C1 segment of cervical spinal cord (tissue), 14 donors: ENCODE measurements at regions not wholly inside any gene's neighbourhood (a gene's known extent, or its start where the extent isn't known, plus 50 kb on each side); places are given as distances from the start of the nearest gene placed in this dataset.

Experiments used
- DNase-seq, 14 donors: peaks; one replicate each; lab custom pipeline; 2025; lab: John Stamatoyannopoulos, UW

DNA sequence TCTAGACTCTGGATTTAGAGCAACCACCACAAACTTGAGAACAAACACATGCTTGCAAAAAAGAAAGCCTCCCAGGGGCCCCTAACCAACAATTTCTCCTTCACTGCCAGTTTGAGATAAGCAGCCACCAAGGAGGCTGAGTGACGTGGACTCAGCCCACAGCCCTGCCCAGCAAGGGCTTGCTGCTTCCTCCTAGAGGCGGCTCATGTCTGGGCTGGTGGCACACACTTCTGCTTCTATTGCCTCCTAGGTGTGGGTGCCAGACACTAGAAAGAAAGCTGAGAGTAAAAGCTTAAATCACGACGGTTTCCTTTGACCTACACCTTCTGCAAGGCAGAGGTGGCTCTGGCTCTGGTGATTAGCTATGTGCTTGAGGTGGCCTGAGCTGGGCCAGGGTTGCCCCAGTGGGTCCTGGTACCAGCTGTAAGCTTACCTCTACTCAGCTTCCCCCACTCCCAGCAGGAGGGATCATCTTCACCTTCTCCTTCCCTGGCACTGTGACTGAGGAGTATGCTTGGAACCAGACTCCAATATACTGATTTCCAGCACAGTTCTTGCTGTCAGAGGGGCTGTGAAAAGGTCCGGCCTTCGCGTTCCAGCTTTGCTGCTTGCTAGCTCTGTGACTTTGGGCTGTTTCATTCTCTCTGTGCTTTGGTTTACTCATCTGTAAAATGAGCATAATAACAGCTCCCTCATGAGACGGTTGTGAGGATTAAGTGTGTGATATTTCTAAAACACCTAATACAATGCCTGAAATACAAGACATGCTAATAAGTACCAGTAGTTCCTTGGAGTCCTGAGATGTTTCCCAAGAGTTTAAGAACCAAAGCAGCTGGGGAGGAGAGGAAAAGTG, 89.7 kb upstream of the PARP11 start:
- DNase-seq, result peak in 1 of 14 donors; percentile 5

DNA sequence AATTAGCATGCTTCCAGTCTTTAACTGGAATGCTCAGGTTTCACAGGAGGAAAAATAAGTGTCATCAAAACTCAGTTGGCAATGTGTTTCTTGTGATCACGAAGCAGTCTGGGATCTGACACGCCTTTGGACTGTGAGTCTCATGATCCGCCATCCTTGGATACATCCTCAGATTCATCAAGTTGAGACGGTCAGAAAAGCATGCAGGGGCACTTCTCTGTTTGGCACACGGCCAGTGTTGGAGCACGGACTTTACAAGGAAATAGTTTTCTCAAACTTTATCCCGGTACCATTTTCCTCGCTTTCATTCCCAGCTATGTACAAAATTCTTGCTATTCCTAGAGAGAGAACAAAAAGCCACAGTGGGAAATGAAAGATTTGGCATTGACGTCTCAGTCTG, 88.4 kb upstream of the PARP11 start:
- DNase-seq, result no peak

DNA sequence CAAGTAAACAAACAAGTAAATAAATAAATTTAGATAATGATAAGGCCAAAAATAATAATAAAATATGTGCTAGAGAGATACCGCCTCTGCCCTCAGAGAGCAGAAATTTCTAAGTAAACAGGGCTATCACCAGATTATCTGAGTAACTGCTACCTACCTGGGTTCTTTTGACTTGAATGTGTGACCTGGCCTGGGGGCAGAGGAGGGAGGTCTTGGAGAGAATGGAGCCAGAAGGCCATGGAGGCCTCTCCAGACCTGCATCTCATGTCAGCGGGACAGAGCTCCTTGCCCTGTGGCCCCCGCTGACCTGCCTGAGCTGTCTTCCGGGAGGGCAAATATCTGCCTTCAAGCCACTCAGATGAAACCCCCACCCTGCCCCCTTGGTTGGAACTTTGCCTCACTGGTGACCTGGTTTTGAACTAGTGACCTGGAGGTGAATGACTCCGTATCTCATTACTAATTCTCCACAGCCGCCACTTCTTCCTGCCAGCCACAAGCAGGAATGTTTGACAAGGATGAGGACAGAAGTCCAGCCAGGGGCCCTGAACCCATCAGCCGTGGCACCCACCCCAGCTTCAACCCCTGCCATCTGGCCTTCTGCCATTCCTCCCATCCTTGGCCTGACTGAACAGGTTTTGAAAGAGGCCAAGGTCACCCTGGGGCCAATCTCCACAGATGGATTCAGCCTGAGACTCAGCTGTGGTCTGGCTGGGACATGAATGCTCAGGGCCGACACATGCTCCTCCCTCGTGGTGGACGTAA, 86.8 kb upstream of the PARP11 start:
- no peak for DNase-seq

DNA sequence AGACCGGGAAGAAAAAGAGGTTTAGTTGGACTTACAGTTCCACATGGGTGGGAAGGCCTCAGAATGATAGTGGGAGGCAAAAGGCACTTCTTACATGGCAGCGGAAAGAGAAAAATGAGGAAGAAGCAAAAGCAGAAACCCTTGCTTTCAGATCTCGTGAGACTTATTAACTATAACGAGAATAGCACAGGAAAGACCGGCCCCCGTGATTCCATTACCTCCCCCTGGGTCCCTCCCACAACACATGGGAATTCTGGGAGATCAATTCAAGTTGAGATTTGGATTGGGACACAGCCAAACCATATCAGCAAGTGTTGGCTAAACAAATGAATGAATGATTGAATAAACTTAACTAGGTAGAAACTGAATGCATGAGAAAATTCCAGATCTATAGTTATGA, 85.3 kb upstream of the PARP11 start:
- no peak for DNase-seq

DNA sequence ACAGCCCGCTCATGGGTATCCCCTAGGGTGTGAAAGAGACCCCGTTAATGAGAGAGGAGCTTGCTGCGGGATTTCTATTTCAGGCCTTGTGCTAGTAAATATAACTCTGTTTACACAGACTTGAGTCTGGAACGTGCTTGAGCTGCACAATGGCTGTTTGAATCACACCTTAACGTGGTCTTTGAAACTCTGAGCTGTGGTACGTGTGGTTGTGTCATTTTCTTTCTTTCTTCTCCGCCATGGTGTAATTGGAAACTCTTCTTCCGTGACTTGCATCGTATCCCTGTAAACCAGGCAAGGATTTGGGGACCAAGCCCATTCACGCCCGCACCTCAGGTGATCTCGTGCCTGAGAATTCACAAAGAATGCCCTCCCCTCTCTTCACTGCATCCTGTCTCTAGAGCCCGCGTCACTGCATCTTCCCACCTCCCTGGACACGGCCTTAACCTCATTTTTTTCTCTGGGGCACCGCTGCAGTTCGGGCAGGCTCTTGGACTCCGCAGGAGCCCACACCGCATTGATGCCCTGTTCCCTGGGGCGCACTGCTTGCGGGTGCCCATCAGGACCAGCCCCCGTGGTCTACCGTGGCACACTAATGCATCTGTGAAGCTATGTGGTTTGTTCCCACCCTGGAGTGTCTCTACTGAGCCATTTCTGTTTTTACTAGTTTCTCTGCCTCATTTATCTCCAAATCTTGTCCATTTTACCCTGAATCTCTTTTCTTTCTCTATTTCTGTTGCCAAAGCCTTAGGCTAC, 78.4 kb upstream of the PARP11 start:
- no peak for DNase-seq

DNA sequence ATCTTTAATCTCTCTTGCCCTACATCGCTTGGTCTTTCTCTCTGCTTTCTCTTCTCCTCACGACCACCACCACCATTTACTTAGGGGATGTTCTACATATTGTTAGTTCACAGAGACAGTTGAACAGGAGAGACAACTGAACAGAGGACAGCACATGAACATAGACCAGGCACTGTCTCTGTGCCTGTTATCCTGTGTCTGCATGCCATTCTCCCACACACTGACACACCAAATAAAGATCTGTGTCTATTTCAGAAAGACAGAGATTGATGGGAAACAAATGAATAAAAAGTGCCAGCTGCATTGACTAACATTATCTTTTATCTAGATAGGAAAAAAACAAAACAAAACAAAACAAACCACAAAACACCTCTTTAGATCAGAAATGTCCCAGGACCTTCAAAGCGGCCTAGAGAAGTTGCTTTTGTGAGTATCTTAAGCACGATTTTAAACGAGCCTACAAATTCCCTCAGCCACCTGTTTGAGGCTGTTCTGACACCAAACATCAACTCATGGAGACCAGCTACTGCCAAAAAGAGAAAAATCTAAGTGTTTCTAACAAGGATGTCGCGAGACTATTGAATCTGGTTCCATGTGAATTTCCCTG, 77.6 kb upstream of the PARP11 start:
- no peak for DNase-seq

DNA sequence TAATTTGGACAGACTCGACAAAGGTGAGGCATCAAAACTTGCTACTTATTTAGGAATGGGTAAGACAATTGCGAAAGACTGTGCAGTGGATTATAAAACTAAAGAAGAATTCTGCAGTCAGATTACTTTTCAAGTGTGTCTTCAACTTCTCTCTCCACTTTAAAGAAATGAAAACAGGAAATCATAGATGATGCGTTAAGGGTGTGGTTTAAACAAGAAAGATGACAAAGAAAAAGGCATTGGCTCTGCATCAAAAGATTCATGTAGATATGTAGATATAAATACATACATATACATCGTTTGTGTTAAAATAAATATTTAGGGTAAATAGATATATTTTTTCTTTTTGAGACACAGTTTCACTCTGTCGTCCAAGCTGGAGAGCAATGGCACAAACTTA, 74.6 kb upstream of the PARP11 start:
- DNase-seq, result no peak

DNA sequence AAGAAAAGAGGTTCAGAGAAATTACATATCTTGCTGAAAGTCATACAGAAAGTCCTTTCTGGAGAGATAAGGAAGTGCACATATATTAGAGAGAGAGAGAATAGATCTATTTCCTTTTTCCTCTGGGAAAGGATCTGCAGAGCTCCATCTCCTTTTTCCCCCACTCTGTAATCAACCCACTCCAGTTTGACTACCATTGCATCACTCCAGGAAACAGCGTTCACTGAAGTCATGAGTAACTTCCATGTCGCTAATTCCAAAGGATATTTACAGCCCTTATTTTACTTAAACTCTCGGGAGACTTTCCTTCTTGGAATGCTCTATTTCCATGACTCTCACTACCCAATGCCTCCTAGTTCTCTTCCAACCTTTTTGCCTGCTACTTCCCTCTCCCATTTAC, 72.5 kb upstream of the PARP11 start:
- DNase-seq, result no peak

DNA sequence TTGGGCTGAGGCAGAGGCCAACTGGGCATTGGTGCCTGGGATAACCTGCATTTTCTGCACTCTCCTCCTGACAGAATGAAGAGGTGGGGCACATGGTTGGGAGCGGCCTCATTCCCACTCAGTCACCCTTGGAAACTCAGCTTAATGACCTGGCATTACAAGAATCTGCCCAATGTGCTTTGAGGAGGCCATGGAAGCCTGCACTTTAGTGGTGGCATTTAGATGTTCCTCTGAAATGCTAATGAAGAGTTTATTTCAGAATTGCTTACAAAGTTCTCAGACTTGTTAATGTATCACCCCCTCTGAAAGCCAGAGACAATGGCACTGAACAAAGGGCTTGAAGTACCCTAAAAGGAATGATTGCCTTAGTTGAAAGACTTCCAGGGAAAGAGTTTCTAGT, 71.4 kb upstream of the PARP11 start:
- DNase-seq, result peak in 1 of 14 donors; percentile 7

DNA sequence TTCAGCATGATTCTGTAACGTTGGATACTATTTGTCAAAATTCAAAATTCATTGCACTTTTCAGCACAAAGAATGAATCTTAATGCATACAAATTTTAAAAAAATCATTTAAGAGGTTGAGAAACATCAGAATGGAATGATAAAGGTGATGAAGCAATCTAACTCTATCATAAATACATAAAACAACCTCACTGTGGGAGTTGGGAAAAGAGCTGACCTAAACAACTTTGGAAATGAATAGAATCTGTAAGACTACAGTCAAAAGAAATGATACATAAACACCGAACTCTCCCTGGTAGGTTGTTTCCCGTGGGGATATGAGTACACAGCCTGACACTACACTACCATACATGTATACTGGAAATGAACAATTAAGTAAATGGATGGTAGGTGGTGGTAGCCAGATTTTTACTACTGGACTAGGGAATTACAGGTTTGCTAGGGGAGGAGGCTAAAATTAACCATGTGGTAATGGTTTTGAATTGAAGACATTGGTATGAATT, 64.9 kb upstream of the PARP11 start:
- no peak for DNase-seq

DNA sequence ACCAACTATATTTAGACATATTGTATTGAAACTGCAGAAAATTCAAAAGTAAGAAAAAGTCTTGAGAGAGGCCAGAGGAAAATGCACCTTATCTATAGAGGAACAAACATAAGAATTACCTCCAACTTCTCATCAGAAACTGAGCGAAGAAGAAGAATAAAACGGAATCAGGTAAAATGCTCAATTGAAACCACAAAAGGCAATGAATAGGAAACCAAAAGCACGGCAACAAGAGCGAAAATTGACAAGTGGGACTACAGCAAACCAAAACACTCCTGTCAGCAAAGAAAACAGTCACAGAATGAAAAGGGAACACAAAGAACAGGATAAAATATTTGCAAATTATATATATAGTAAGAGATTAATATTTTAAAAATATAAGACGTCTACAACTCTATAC, 61.9 kb upstream of the PARP11 start:
- DNase-seq, result no peak

DNA sequence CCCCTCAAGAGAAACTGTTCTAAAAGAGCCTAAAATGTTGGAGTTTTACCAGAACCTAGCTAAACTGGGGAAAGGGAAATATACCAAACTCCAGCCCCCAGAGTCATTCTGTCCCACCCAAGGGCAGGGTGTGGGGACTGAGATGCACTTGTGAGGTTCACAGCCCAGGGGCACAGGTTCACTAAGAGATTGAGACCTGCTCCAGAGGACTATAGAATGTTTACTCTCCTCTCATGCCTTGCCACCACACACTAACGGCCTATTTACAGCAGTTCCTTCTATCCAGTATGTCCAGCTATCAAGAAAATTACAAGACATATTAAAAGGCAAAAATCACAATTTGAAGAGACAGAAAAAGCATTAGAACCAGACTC, 60.6 kb upstream of the PARP11 start:
- no peak for DNase-seq

DNA sequence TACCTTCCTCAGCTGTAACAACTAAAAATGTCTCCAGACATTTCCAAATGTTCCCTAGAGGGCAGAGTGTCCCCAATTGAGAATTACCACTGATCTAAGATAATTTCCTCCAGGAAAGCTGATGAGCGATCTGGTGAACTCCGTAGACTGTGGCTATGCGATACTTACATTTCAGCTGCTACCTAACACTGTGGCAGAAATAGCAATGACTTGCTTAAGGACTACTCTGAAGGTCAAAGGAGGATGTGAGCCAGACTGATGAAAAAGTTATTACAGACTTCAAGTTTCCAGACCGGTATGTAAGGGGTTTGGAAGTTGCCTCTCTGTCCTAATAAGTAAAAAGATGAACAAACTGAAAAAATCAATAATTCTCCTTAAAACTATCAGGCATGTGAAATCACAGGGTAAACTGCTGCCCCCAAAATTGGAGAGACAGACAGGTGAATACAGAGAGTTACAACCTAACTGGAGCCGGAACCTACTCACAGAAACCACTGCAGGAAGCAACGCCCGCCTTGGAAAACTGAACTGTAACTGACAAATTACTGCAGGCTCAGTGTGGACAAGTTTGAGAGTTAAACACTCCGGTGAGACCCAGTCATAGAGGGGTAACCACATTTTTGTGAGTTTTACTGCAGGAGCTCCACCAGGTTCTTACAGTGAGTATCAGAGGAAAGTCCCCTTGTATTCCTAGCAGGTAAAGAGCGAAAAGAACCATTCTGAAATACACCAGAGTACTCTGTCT, 60.0 kb upstream of the PARP11 start:
- no peak for DNase-seq

DNA sequence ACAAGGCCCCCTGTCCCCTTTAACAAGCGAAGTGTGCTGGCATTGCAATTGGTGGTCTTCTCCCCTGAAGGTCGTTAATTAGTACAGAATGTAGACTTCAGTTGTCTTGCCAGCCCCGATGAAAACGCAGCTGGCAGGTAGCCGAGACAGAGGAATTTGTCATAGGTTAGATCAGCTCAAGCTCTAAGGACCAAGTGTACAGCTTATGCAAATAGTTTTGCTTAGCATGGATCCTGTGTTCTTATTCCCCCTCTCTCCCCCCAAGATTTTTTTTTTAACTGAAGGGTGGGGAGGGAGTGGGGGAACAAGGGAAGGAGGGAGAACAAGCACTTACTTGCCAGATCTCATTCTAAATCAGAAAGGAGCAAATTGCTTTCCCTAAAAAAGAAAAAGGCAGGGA, 58.6 kb upstream of the PARP11 start:
- no peak for DNase-seq

DNA sequence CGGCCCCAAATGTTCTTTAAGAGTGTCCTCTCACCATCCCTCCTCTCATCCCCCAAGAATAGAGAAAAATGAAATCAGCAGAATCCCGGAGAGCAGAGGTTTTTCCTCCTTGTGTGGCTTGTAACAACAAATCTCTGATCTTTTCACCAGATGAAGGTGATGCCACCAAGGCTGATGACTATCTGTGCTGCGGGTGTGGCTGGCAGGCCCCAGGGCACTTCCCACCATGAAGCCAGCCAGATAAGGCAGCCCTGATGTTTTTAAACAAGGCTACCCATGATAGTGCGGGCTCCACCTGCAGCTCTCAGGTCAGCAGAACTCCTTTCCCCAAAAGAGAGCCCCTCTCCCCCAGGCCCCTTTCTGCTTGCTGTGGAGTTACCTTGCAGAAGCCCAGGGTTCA, 58.0 kb upstream of the PARP11 start:
- no peak for DNase-seq

DNA sequence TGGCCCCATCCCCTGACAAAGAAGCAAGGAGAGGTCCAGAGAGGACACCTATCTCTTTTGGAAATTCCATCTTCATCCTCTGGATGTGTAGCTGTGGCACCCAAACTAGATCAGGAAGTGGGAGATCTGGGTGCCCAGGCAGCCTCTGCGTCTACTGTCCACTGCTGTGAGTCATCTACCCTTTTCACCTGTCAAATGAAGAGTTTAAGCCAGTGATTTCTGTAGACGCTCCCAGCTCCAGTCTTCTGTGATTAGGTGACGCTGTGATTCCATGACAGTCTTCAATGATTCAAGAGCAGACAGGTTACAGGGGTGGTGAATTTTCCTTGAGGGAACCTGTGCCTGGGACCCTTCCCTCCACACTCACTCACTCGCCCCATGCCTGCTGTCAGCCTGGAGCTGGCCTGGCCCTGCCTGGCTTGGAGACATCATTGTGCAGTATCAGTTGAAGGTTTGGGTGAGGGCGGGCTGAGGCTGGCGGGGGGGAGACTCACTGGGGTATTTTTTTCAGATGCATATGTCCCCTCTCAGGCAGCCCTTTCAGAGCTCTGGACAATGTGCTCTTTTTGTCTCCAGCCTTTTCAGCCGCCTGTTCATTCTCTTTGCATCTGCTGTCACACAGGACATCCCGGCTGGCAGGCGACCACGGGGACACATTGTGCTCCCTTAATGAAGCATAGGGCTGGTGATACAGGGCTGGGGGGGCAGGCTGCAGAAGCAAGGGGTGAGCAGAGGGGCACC, 56.8 kb upstream of the PARP11 start:
- DNase-seq, result peak in 7 of 14 donors; percentile 2 to 56 (median 18)

DNA sequence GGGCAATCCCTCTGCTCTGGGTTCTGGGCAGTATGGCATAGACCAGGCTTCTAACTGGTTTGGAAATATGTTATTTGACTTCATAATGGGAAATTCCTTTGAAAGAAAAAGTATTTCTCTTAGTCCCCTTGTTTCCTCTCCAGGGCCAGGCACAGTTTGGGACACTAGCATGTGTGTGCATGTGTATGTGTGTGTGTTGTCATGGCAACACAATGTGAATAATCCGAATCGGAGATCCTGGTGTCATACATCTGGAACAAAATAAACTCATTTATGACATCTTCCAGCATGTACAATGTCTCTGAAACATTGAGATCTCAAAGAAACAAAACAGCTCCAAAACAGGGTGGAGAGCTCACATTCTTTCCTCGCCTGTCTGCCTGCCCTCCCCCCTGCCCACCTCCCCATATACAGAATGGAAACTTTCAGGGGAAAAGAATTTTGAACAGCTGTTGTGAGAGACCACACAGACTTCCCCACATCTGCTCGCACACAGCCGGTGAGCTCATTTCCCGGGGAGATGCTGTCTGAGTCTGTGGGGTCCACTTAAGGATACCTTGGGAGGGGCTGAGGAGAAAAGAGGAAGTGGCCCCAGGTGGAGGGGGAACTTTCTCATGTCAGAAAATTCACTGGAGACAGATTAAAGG, 55.5 kb upstream of the PARP11 start:
- no peak for DNase-seq

DNA sequence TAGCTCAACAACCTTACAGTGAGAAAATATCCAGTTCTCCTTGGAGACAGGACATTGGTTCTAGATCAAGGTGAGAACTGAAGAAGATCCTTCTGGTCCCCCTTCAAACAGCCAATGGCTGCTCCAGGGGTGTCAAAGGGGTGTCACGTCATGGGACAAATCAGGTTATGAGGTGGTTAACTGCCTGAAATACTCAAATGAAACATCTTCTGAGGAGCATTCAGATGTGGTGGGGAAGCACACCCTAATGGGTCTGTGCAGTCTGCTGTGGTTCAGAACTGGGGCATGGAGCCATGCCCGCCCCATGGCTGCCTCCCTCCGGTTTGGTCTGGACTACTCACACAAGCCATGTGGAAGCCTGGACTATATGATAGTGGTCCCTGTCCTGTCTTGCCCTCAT, 52.4 kb upstream of the PARP11 start:
- DNase-seq, result no peak

DNA sequence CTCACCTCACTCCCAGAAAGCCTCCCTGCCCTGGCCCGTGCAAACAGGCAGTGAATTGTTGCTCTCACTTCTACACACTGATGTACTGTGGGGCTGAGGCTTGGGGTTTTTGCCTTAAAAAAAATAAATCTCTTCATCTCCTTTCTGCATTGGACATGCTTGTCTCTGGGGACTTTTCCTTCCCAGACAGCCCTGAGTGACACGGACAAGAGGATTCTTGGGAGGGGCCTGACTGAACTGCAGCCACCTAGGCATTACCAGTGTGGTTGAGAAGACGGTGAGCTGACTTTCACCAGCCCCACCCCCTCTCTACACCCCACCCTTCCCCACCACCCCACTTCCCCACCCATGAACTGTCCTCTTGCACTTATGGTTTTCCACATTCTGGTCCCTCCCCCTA, 51.6 kb upstream of the PARP11 start:
- DNase-seq, result no peak

DNA sequence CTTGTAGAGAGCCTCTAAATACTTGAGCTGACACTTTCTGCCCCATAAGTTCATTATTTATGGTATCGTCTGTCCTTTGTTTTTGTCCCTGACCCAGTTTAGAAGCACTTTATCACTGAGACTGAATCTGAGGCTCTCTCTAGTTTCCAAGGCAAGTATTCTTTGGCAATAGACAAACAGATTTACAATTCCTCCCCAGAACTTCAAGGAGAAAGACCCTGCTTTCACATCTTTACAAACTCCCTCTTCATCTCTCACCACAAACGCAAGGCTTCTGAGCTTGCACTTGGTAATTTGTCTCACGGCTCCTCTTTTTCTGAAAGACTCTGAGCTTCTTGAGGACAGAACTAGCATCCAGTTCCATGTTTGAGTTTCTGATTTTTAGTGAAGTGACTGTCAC, 49.8 kb upstream of the PARP11 start:
- DNase-seq, result no peak
